ENCODE measurements at regions not wholly inside any gene's neighbourhood (a gene's known extent, or its start where the extent isn't known, plus 50 kb on each side); places are given as distances from the start of the nearest gene placed in this dataset.

DNA sequence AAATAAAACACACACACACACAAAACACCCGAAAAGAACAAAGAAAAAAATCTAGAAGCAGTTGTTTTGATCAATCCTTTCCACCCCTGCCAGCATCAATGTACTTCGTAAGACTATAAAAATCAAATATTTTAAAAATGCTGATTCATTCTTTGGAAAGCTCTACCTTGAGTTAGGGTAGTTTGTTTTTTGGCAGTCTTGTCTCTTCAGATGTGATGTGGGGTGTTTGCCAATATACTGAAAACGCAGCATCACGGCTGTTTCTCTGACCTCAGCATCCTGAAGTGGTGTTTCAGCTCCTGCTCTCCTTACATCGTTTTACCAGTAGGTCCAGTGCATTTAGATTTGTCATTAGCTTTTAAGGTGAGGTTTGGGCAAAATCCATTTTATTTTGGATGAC, 526.0 kb downstream of the UTRN start:
- Histone ChIP-seq H3K4me3 (ENCODE audit: extremely low read depth, insufficient read depth, low read length, poor library complexity, severe bottlenecking) (no peak overlapping the region), H3K27ac (ENCODE audit: low read depth, low read length, severe bottlenecking) (no peak overlapping the region), H3K4me1 (ENCODE audit: control insufficient read depth, insufficient read depth, low read length, poor library complexity, severe bottlenecking) (no peaks in the 10 kb centered on the region), H3K9me3 (ENCODE audit: control insufficient read depth, low read length) (no peaks in the 10 kb centered on the region), H3K36me3 (ENCODE audit: control insufficient read depth, insufficient read depth, low read length) (peaks cover 8% of the 10 kb centered on the region)
- 60 to 100% methylated on average over 1 to 2 of the region's 5 CpGs for WGBS, 2 experiments (ENCODE audit: insufficient coverage in 2 of 2)

DNA sequence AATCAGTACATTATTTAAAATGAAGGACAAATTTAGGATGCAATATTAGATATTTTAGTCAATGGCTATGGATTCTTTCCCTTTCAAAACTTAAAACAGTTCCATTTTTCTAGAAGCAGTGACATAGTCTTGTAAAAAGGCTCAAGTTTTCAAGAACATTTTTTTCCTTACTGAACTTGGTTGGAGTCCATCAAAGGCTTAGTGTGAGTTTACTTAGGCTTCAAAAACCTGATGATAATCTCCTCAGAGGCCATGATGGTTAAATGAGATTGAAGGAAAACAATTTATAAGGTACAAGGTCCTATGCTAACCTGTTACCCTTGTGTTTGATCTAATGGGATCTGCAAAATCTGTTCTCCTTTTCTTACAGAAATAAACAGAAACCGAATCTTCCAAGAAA, 531.8 kb downstream of the UTRN start:
- H3K36me3 ChIP-seq (ENCODE audit: control insufficient read depth, insufficient read depth, low read length), result peaks cover 8% of the 10 kb centered on the region
- H3K9me3 ChIP-seq (ENCODE audit: control insufficient read depth, low read length), result no peaks in the 10 kb centered on the region
- H3K4me3 ChIP-seq (ENCODE audit: extremely low read depth, insufficient read depth, low read length, poor library complexity, severe bottlenecking), result no peak overlapping the region
- H3K4me1 ChIP-seq (ENCODE audit: control insufficient read depth, insufficient read depth, low read length, poor library complexity, severe bottlenecking), result no peaks in the 10 kb centered on the region
- WGBS, 2 experiments (ENCODE audit: insufficient coverage in 2 of 2), result no CpG with 5 or more reads among the region's 1 CpG
- no peak overlapping the region for H3K27ac ChIP-seq (ENCODE audit: low read depth, low read length, severe bottlenecking)

GRCh38 chr6:144820270-144820669, 535.1 kb downstream of the UTRN start:
- no peaks in the 10 kb centered on the region for H3K9me3 ChIP-seq (ENCODE audit: control insufficient read depth, low read length)
- H3K4me1 ChIP-seq (ENCODE audit: control insufficient read depth, insufficient read depth, low read length, poor library complexity, severe bottlenecking), result no peaks in the 10 kb centered on the region
- WGBS, 2 experiments (ENCODE audit: insufficient coverage in 2 of 2), result no CpG with 5 or more reads among the region's 1 CpG
- no peak overlapping the region for H3K27ac ChIP-seq (ENCODE audit: low read depth, low read length, severe bottlenecking)
- no peak overlapping the region for H3K4me3 ChIP-seq (ENCODE audit: extremely low read depth, insufficient read depth, low read length, poor library complexity, severe bottlenecking)
- no peaks in the 10 kb centered on the region for H3K36me3 ChIP-seq (ENCODE audit: control insufficient read depth, insufficient read depth, low read length)

DNA sequence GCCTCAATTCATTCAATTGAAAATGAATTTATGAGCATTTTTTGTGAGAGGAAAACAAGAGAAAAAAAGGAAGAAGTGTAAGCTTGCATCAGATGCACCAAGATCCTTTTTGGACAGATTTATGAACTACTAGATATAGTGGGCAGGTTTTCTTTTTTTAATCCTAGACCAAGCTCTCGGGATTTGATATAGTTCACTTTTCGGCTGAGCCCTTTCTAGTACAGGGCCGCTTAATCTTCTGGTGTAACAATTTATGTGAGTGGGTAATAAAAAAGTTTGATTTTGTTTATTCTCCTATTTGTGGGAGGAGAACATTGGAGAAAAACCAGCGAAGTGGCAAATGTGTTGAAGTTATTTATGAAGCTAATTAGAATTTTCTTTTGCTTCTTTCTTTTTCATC, 538.0 kb downstream of the UTRN start:
- WGBS, 2 experiments (ENCODE audit: insufficient coverage in 2 of 2), result 88 to 89% methylated on average over 3 to 4 of the region's 4 CpGs
- no peaks in the 10 kb centered on the region for H3K9me3 ChIP-seq (ENCODE audit: control insufficient read depth, low read length)
- no peaks in the 10 kb centered on the region for H3K4me1 ChIP-seq (ENCODE audit: control insufficient read depth, insufficient read depth, low read length, poor library complexity, severe bottlenecking)
- no peak overlapping the region for H3K4me3 ChIP-seq (ENCODE audit: extremely low read depth, insufficient read depth, low read length, poor library complexity, severe bottlenecking)
- peaks cover 4% of the 10 kb centered on the region for H3K36me3 ChIP-seq (ENCODE audit: control insufficient read depth, insufficient read depth, low read length)
- no peak overlapping the region for H3K27ac ChIP-seq (ENCODE audit: low read depth, low read length, severe bottlenecking)

DNA sequence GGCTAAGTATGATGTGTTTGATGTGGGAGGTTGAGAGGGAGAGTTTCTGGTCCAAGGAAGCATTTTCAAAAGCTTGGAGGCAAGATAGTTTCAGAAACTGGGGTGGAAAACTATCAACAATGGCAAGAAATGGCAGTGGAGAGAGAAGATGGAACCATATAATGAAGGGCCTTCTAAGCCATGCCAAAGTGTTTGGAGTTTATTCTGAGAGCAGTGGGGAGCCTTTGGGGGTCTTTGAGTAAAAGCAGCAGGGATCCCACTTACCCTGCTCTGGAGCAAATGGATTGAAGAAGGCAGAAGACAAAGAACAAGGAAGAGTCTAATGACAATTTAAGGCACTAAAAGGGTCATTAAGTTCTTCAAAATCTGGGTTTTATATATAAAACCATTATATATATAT, 538.9 kb downstream of the UTRN start:
- Histone ChIP-seq H3K27ac (ENCODE audit: low read depth, low read length, severe bottlenecking) (no peak overlapping the region), H3K4me3 (ENCODE audit: extremely low read depth, insufficient read depth, low read length, poor library complexity, severe bottlenecking) (no peak overlapping the region), H3K4me1 (ENCODE audit: control insufficient read depth, insufficient read depth, low read length, poor library complexity, severe bottlenecking) (no peaks in the 10 kb centered on the region), H3K9me3 (ENCODE audit: control insufficient read depth, low read length) (no peaks in the 10 kb centered on the region), H3K36me3 (ENCODE audit: control insufficient read depth, insufficient read depth, low read length) (peaks cover 9% of the 10 kb centered on the region)

DNA sequence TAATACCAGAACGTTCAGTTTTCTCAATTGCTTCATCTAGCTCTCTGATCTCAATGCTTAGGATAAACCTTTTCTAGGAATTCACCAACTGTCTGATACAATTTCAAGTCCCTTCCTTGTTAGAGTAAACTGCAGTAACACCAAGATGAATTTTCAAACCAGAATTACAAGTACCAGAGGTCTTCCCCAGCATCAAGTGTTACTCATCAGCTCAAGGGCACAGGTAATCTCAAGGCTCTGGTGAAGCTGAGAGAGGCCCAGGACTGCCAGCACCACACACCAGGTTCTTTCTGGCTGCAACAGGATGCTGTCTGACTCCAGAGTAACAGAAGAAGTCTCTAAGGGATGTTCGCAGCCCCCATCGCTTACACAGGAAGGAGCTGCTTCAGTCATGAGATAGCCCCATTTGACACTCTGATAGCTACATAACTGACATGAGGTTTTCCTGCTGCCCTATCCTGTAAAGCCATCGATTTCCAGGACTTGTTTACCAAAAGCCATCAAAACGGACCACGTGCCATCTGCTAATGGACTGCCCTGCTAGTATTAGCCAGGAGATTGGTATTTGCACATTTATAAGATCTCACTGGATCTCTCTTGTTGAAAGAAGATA, 549.4 kb downstream of the UTRN start:
- H3K4me3 ChIP-seq (ENCODE audit: extremely low read depth, insufficient read depth, low read length, poor library complexity, severe bottlenecking), result no peak overlapping the region
- no peak overlapping the region for H3K27ac ChIP-seq (ENCODE audit: low read depth, low read length, severe bottlenecking)
- peaks cover 31% of the 10 kb centered on the region for H3K36me3 ChIP-seq (ENCODE audit: control insufficient read depth, insufficient read depth, low read length)
- H3K9me3 ChIP-seq (ENCODE audit: control insufficient read depth, low read length), result no peaks in the 10 kb centered on the region
- 82 to 89% methylated on average over 4 of the region's 6 CpGs for WGBS, 2 experiments (ENCODE audit: insufficient coverage in 2 of 2)
- no peaks in the 10 kb centered on the region for H3K4me1 ChIP-seq (ENCODE audit: control insufficient read depth, insufficient read depth, low read length, poor library complexity, severe bottlenecking)

- no peak overlapping the region for H3K27ac ChIP-seq (ENCODE audit: low read depth, low read length, severe bottlenecking)
- H3K9me3 ChIP-seq (ENCODE audit: control insufficient read depth, low read length), result no peaks in the 10 kb centered on the region
- 97 to 100% methylated on average over 5 of the region's 6 CpGs for WGBS, 2 experiments (ENCODE audit: insufficient coverage in 2 of 2)
- peaks cover 33% of the 10 kb centered on the region for H3K36me3 ChIP-seq (ENCODE audit: control insufficient read depth, insufficient read depth, low read length)
- H3K4me3 ChIP-seq (ENCODE audit: extremely low read depth, insufficient read depth, low read length, poor library complexity, severe bottlenecking), result no peak overlapping the region
- H3K4me1 ChIP-seq (ENCODE audit: control insufficient read depth, insufficient read depth, low read length, poor library complexity, severe bottlenecking), result no peaks in the 10 kb centered on the region
Measured at GRCh38 chr6:144835322-144835973, 550.3 kb downstream of the UTRN start.

GRCh38 chr6:144840619-144841018, 555.5 kb downstream of the UTRN start:
- Histone ChIP-seq H3K4me3 (ENCODE audit: extremely low read depth, insufficient read depth, low read length, poor library complexity, severe bottlenecking) (no peak overlapping the region), H3K36me3 (ENCODE audit: control insufficient read depth, insufficient read depth, low read length) (peaks cover 48% of the 10 kb centered on the region), H3K4me1 (ENCODE audit: control insufficient read depth, insufficient read depth, low read length, poor library complexity, severe bottlenecking) (no peaks in the 10 kb centered on the region), H3K27ac (ENCODE audit: low read depth, low read length, severe bottlenecking) (no peak overlapping the region), H3K9me3 (ENCODE audit: control insufficient read depth, low read length) (no peaks in the 10 kb centered on the region)
- 64 to 84% methylated on average over 4 to 7 of the region's 10 CpGs for WGBS, 2 experiments (ENCODE audit: insufficient coverage in 2 of 2)

DNA sequence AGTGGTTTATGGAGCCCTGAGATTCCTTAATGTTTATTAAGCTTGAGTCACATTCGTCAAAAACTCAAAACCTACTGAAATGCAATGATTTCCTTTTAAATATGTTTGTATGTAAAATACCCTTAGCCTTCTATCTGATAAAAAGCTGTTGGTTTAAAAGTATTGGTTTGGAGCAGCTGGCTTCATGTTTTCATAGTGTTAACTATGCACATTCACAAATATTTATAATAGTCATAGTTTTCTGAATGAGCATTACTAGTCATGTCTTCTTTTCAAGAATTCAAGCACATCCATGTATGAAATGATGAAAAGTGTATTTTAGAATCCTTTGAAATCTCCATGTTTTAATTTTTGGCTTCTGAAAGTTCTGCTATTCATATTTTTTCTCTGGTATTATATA, 558.6 kb downstream of the UTRN start:
- no peaks in the 10 kb centered on the region for H3K9me3 ChIP-seq (ENCODE audit: control insufficient read depth, low read length)
- no peak overlapping the region for H3K4me3 ChIP-seq (ENCODE audit: extremely low read depth, insufficient read depth, low read length, poor library complexity, severe bottlenecking)
- H3K36me3 ChIP-seq (ENCODE audit: control insufficient read depth, insufficient read depth, low read length), result peaks cover 30% of the 10 kb centered on the region
- WGBS, 2 experiments (ENCODE audit: insufficient coverage in 2 of 2), result no CpG with 5 or more reads among the region's 1 CpG
- H3K27ac ChIP-seq (ENCODE audit: low read depth, low read length, severe bottlenecking), result no peak overlapping the region
- H3K4me1 ChIP-seq (ENCODE audit: control insufficient read depth, insufficient read depth, low read length, poor library complexity, severe bottlenecking), result no peaks in the 10 kb centered on the region

GRCh38 chr6:144844596-144844995, 559.5 kb downstream of the UTRN start:
- Histone ChIP-seq H3K27ac (ENCODE audit: low read depth, low read length, severe bottlenecking) (no peak overlapping the region), H3K36me3 (ENCODE audit: control insufficient read depth, insufficient read depth, low read length) (peaks cover 25% of the 10 kb centered on the region), H3K9me3 (ENCODE audit: control insufficient read depth, low read length) (no peaks in the 10 kb centered on the region), H3K4me3 (ENCODE audit: extremely low read depth, insufficient read depth, low read length, poor library complexity, severe bottlenecking) (no peak overlapping the region), H3K4me1 (ENCODE audit: control insufficient read depth, insufficient read depth, low read length, poor library complexity, severe bottlenecking) (no peaks in the 10 kb centered on the region)
- WGBS, 2 experiments (ENCODE audit: insufficient coverage in 2 of 2), result 100% methylated on average over 1 to 2 of the region's 3 CpGs

DNA sequence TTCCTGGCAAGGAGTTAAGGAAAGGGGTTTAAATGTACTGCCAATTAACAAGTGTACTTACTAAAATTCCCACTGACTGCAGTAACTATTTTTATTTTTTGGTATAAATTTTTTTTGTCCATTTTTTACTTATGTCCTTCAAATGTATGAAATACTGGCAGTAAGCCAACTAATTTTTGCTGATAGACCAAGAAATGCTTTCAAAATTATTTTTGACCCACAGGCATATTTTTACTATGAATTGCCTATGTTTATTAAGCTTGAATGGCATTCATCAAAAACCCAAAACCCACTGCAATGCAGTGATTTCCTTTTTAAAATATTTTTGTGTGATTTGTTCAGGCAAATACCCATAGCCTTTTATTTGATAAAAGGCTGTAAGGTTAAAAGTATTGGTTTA, 560.1 kb downstream of the UTRN start:
- no peak overlapping the region for H3K4me3 ChIP-seq (ENCODE audit: extremely low read depth, insufficient read depth, low read length, poor library complexity, severe bottlenecking)
- H3K36me3 ChIP-seq (ENCODE audit: control insufficient read depth, insufficient read depth, low read length), result peaks cover 28% of the 10 kb centered on the region
- H3K9me3 ChIP-seq (ENCODE audit: control insufficient read depth, low read length), result no peaks in the 10 kb centered on the region
- no peaks in the 10 kb centered on the region for H3K4me1 ChIP-seq (ENCODE audit: control insufficient read depth, insufficient read depth, low read length, poor library complexity, severe bottlenecking)
- no peak overlapping the region for H3K27ac ChIP-seq (ENCODE audit: low read depth, low read length, severe bottlenecking)
